Transverse colon (tissue), 4 donors: ENCODE measurements at regions not wholly inside any gene's neighbourhood (a gene's known extent, or its start where the extent isn't known, plus 50 kb on each side); places are given as distances from the start of the nearest gene placed in this dataset.

ENCODE experiments used
- POLR2AphosphoS5 ChIP-seq, 3 donors: sonication (generic); formaldehyde crosslinking; IDR thresholded peaks; one replicate each; pipeline ENCODE4 v1.6.1; 2016; ENCODE audit warnings: antibody characterized with exemption in 3 of 3
- TF ChIP-seq, protein P1 (sequence below), 5 experiments: fragments of 200-600 bp in 3 of 5; fragments of 450-650 bp in 2 of 5; sonication (generic) in 3 of 5; IDR thresholded peaks; 1 replicate in 2 of 5; 2 replicates in 3 of 5; pipeline ENCODE4 v1.5.1; 2016 to 2017; ENCODE audit warnings: antibody characterized with exemption in 5 of 5, inconsistent platforms in 3 of 5, mild to moderate bottlenecking in 2 of 5, moderate library complexity in 1 of 5

DNA sequence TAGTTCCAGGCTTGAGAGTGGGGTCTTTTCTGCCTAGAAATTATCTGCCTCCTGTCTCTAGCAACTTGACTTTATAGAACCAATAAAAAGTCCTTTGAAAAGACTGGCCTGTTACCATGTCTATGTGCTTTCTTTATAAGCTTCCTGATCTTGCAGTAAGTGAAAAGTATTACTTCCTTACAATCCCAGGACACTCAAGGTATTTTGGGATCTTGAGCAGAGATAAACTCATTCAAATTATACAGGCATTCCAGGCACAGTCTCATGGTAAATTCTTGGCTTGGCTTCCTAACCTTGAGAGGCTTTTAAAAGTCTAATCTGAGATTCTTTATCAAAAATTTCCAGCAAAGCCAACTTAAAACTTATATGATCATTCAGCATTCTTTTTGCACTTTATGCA lies 833.0 kb upstream of the POU3F4 start:
- no peak for TF ChIP-seq POLR2AphosphoS5 (IDR thresholded peaks at IDR 0.05)
- TF ChIP-seq, protein P1, sequence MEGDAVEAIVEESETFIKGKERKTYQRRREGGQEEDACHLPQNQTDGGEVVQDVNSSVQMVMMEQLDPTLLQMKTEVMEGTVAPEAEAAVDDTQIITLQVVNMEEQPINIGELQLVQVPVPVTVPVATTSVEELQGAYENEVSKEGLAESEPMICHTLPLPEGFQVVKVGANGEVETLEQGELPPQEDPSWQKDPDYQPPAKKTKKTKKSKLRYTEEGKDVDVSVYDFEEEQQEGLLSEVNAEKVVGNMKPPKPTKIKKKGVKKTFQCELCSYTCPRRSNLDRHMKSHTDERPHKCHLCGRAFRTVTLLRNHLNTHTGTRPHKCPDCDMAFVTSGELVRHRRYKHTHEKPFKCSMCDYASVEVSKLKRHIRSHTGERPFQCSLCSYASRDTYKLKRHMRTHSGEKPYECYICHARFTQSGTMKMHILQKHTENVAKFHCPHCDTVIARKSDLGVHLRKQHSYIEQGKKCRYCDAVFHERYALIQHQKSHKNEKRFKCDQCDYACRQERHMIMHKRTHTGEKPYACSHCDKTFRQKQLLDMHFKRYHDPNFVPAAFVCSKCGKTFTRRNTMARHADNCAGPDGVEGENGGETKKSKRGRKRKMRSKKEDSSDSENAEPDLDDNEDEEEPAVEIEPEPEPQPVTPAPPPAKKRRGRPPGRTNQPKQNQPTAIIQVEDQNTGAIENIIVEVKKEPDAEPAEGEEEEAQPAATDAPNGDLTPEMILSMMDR (IDR thresholded peaks at IDR 0.05) = no peak
